Muscle of back (tissue), 3 donors: ENCODE measurements at regions not wholly inside any gene's neighbourhood (a gene's known extent, or its start where the extent isn't known, plus 50 kb on each side); places are given as distances from the start of the nearest gene placed in this dataset.
A peak's percentile ranks its signal among the peaks of the same experiment; 100 is the strongest.
"Not testable (repeated sequence)": the region's sequence is repeated elsewhere in the genome, so short reads cannot be mapped to it uniquely, and the experiment has no call there.

ENCODE experiments used
- DNase-seq, 3 donors: peaks; one replicate each; pipeline versions ENCODE4 v3.0.0 to v3.0.0-alpha.2; 2013

- no peak for DNase-seq
Measured at GRCh38 chr21:36591326-36591970, 107.5 kb upstream of the SIM2 start.

DNA sequence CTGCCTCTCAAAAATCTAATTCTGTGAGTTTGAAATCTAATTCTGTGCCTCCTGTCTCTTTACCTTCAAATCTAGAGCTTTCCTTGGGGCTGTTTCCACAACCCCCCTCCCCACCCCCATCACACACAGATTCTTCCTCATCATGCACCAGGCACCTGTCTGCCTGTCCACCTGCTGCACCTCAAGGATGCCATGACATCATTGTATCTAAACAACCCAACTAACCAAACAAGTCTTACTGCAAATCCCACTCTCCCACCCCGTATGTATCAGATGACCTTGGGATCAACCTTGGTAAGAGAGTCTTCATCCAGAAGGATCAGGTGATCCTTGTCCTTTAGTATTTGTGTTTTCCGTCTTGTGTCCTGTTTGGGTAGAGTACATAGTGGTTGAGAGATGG, 102.7 kb upstream of the SIM2 start:
- DNase-seq = no peak

GRCh38 chr21:36601362-36601761, 97.6 kb upstream of the SIM2 start:
- DNase-seq = no peak

DNA sequence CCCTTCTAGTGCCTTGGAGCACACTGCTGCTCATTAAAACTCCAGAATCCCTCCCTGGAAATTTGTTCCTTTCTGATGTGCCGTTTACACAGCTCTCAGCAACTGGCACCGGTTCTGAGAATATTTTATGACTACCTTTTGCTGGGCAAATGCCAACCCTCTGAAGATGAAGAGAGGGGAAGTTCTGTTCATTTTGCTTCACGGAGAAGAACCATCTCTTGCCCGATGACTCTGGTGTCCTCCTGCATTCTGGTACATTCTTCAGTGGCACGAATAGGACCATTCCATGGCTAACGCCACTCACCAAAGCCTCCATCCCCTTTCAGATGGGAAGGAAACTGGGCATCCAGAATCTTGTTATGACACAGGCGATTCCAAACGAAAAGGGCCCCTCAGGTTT, 96.2 kb upstream of the SIM2 start:
- DNase-seq = no peak

GRCh38 chr21:36603221-36603620, 95.7 kb upstream of the SIM2 start:
- no peak for DNase-seq

- no peak for DNase-seq
Measured at GRCh38 chr21:36605426-36605825, 93.5 kb upstream of the SIM2 start.

DNA sequence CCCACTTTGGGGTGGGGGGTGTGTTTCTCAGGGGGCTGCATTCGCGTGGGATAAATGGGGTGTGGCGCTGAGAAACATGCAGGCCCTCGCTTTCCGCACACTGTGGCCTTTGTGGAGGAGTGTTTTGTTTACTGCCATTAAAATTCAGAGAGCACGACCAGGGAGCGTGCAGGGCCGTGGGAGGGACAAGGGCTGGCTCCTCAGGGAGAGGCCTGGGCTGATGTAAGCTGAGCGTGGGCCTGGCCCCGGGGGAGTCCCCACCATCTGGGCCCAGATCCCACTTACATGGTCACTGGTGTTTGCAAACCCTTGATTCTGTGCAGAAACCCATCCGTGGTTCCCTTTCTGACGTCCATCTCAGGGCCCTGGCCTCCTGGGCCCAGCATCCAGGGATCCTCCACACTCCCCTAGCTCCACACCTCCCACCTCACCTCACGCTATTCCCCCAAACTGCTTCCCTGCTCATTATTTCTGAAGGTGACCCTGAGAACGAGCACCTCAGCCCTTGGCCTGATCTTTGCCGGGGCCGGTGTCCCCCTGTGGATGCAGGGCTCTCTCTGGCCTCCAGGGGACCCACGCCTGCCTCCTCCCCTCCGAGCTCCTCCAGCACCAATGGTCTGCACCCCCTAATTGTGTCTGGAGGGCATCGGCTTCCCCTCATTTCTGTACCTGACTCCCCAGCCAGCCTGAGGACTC, 92.5 kb upstream of the SIM2 start:
- no peak for DNase-seq

- no peak for DNase-seq
Measured at GRCh38 chr21:36606983-36607325, 92.0 kb upstream of the SIM2 start.

- DNase-seq = no peak
Measured at GRCh38 chr21:36608041-36608896, 90.6 kb upstream of the SIM2 start.

DNA sequence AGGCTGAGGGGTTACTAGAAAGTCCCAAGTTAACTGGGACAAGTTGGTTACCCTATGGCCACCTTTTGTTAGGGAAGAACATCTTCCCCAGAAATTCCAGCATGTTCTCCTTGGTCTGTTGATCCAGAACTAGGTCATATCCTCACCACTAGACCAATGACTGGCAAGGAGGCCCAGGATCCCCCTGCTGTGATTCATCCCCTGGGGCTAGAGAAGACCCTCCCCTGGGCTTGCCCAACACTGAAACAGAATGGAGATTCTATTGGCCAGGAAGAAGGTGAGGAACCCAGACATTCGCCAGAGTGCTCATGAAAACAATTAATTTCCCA, 90.1 kb upstream of the SIM2 start:
- DNase-seq = no peak

GRCh38 chr21:36609654-36610053, 89.3 kb upstream of the SIM2 start:
- DNase-seq = no peak

DNA sequence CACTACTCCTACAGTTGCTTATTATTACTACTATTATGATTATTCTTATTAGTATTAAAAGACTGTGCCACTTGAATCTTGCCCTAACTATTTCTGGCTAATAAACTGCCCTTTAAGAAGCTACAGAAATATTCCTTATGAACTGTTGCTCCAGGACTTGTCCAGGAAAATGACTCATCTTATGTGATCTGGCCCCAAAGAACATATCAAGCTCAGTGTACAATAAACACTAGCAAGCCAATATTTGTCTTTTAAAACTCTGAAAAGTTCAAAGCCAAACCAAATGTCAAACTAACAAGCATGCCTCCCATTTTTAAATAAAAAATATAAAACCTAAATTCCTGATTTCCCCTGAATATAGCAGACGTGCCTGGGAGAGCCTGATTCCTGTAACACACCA, 88.7 kb upstream of the SIM2 start:
- DNase-seq = no peak

DNA sequence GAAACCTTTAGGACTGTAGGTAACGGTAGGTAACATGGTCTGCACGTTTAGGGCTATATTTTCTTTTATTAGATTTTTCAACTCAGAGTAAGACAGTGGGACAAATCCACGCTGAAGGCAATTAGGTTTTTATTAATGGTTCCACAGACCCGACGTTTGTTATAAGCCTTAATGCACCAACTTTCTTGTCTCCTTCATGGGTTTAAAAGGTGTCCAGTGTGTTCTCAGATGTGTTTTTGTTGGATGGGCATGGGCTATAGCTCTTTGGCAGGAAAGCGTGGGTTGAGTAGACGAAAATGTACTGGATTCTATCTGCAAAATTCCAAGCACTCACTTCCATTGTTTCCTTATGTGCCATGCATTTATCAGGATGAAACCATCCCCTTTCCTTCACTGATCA, 88.0 kb upstream of the SIM2 start:
- no peak for DNase-seq

DNA sequence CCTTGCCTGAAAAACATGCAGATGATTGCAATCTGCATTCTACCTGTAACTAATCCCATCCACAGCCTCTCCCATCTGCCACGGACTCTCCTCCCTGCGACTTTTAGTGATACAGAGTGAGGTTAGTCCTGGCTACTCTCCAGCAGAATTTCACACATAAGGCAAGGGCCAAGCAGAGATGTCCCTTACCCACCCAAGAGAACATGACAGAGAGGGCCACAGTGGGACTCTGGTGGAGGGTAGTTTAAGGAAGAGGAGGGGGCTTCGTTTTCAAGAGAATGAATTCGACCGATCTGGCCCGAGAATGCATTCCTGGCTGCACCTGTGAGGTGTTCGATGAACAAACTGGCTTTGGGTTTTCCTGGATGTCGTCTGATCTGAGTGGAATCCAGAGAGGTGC, 87.5 kb upstream of the SIM2 start:
- DNase-seq = no peak

DNA sequence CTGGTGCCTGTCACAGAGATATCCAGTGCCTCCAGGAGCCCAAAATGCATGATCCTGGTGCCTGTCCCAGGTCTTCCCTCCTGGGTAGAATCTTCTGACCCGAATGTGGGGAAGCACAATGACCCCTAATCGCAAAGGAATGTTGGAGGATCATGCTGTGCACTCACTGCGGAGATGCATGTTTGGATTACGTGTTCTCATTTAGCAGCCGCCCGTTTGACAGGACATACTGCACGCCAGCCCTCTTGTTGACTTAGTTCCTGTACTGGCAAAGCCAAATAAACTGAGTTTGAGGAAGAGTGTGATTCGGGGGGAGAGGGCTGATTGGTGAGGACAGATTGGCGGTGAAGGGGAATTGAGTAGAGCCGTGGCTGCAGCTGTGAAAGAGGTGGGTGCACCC, 85.9 kb upstream of the SIM2 start:
- DNase-seq = no peak

GRCh38 chr21:36613554-36613953, 85.4 kb upstream of the SIM2 start:
- no peak for DNase-seq

DNA sequence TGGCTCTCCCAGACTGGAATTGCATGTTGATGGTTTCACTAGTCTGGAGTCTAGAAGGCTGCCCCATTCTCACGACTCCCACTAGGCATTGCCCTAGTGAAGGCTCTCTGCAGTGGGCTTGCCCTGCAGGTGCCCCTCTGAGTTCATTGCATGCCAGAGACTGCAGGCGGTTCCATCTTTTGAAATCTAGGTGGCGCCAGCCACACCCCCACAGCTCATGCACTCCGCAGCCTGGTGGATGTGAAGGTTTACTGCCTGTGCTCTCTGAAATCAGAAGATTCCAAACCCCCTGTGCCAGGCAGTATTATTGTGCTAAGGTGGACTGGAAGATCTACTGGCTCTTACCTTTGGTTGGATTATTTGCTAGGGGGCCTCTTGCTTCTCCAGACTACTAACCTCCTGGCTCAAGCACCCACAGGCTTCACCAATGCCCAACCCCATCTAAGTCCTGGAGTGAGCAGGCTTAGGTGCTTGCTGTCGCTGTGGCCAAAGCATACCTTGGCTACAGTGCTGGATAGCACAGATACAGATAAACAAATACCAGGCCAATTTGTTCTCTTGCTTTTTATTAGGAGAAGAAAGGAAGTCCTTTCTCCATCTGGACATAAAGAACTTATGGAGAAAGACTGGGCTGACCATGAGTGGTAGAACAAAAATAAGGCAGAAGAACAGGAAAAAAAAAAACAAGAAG, 83.5 kb upstream of the SIM2 start:
- DNase-seq = no peak

DNA sequence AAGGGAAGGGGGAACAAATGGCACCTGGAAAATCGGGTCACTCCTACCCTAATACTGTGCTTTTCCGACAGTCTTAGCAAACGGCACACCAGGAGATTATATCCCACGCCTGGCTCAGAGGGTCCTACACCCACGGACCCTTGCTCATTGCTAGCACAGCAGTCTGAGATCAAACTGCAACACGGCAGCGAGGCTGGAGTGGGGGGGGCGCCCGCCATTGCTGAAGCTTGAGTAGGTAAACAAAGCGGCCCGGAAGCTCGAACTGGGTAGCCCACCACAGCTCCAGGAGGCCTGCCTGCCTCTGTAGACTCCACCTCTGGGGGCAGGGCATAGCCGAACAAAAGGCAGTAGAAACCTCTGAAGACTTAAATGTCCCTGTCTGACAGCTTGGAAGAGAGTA, 82.1 kb upstream of the SIM2 start:
- DNase-seq = not testable (repeated sequence)

DNA sequence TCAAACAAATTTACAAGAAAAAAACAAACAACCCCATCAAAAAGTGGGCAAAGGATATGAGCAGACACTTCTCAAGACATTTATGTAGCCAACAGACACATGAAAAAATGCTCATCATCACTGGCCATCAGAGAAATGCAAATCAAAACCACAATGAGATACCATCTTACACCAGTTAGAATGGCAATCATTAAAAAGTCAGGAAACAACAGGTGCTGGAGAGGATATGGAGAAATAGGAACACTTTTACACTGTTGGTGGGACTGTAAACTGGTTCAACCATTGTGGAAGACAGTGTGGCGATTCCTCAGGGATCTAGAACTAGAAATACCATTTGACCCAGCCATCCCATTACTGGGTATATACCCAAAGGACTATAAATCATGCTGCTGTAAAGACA, 77.1 kb upstream of the SIM2 start:
- DNase-seq = not testable (repeated sequence)

- no peak for DNase-seq
Measured at GRCh38 chr21:36624105-36624504, 74.8 kb upstream of the SIM2 start.

- no peak for DNase-seq
Measured at GRCh38 chr21:36626791-36627190, 72.1 kb upstream of the SIM2 start.

DNA sequence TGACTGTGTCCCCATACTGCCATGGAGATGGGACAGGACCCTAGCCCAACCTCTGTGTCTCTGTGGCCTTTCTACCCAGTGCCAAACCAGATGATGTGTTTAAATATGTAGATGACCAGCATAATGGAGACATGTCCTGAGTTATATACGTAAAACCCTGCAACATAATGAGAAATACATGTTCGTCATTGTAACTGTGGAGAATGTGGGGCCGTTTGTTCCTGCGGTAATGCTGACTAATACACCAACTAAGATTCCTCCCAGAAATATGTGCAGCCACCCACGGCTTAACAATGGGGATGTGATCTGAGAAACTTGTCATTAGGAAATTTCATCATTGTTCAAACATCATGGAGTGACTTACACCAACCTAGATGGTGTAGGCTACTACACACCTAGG, 71.7 kb upstream of the SIM2 start:
- peak in 1 of 3 donors; percentile 7 for DNase-seq

- DNase-seq = no peak
Measured at GRCh38 chr21:36628106-36628505, 70.8 kb upstream of the SIM2 start.
